K562 (cell line): ENCODE measurements at regions not wholly inside any gene's neighbourhood (a gene's known extent, or its start where the extent isn't known, plus 50 kb on each side); places are given as distances from the start of the nearest gene placed in this dataset.

Experiments
- ATF7 ChIP-seq: fragments of 450-650 bp; IDR thresholded peaks from 2 replicates; pipeline ENCODE4 v1.7.1; 2014; ENCODE audit warnings: mild to moderate bottlenecking, moderate library complexity
- CHD2 ChIP-seq: IDR thresholded peaks from 2 replicates; pipeline ENCODE4 v1.6.1; 2011; ENCODE audit warnings: low read depth, low read length
- CREM ChIP-seq: IDR thresholded peaks from 2 replicates; pipeline ENCODE4 v1.6.1; 2014; ENCODE audit warnings: antibody characterized with exemption, low read depth
- CXXC5 ChIP-seq: fragments of 250-450 bp; sonication (Bioruptor Pico); IDR thresholded peaks from 2 replicates; pipeline ENCODE4 v1.8.0; 2022; ENCODE audit warnings: inconsistent platforms, mild to moderate bottlenecking, moderate library complexity
- HMBOX1 ChIP-seq: sonication (generic); IDR thresholded peaks from 2 replicates; pipeline ENCODE4 v1.6.1; 2016
- IRF9 ChIP-seq: fragments of 450-650 bp; IDR thresholded peaks from 2 replicates; pipeline ENCODE4 v1.6.1; 2016; ENCODE audit warnings: missing biosample characterization, missing genetic modification characterization
- LEF1 ChIP-seq: fragments of 450-650 bp; IDR thresholded peaks from 2 replicates; pipeline ENCODE4 v1.6.1; 2016; ENCODE audit warnings: mild to moderate bottlenecking
- MAFK ChIP-seq: IDR thresholded peaks from 2 replicates; pipeline ENCODE4 v1.6.1; 2011; ENCODE audit warnings: low read length, improper control_type of control experiment
- NCOA1 ChIP-seq: fragments of 450-650 bp; IDR thresholded peaks from 2 replicates; pipeline ENCODE4 v1.6.1; 2016; ENCODE audit warnings: low read depth
- POLR2AphosphoS5 ChIP-seq: IDR thresholded peaks from 2 replicates; pipeline ENCODE4 v1.6.1; 2011; ENCODE audit warnings: mild to moderate bottlenecking, low read depth, low read length, moderate library complexity; ENCODE audit not compliant: control insufficient read depth, insufficient read depth
- RAD21 ChIP-seq, 2 experiments: fragments of 250-450 bp in 1 of 2; fragments of 450-650 bp in 1 of 2; sonication (Bioruptor Pico) in 1 of 2; formaldehyde crosslinking in 1 of 2; IDR thresholded peaks in 1 of 2; conservative IDR thresholded peaks in 1 of 2; 2 replicates each; pipeline versions ENCODE4 v1.4.0 to v1.8.0; 2020 to 2022; ENCODE audit warnings: mild to moderate bottlenecking in 2 of 2, moderate library complexity in 1 of 2
- SMAD3 ChIP-seq: fragments of 450-650 bp; formaldehyde crosslinking; conservative IDR thresholded peaks from 2 replicates; pipeline ENCODE4 v1.4.0; 2020; ENCODE audit warnings: mild to moderate bottlenecking
- TAF7 ChIP-seq: fragments of 450-650 bp; IDR thresholded peaks from 2 replicates; pipeline ENCODE4 v1.6.1; 2016; ENCODE audit warnings: missing genetic modification characterization, missing compliant biosample characterization
- THRA ChIP-seq: fragments of 450-650 bp; IDR thresholded peaks from 2 replicates; pipeline ENCODE4 v1.6.1; 2017; ENCODE audit warnings: mild to moderate bottlenecking, moderate library complexity
- VEZF1 ChIP-seq: fragments of 200-800 bp; sonication (Bioruptor generic); IDR thresholded peaks from 2 replicates; pipeline ENCODE4 v1.6.1; 2017; ENCODE audit warnings: missing genetic modification characterization, missing compliant biosample characterization
- ZBTB12 ChIP-seq: fragments of 250-450 bp; sonication (Bioruptor Pico); IDR thresholded peaks from 2 replicates; pipeline ENCODE4 v1.4.0; 2020
- ZBTB17 ChIP-seq: fragments of 450-650 bp; formaldehyde crosslinking; IDR thresholded peaks from 2 replicates; pipeline ENCODE4 v1.4.0; 2020; ENCODE audit warnings: mild to moderate bottlenecking
- ZBTB26 ChIP-seq: fragments of 450-650 bp; formaldehyde crosslinking; IDR thresholded peaks from 2 replicates; pipeline ENCODE4 v1.4.0; 2022; ENCODE audit warnings: missing genetic modification characterization
- ZEB2 ChIP-seq: fragments of 450-650 bp; IDR thresholded peaks from 2 replicates; pipeline ENCODE4 v1.6.1; 2016
- ZFPM2 ChIP-seq: fragments of 250-450 bp; sonication (Bioruptor Pico); IDR thresholded peaks from 2 replicates; pipeline ENCODE4 v1.5.1; 2022; ENCODE audit warnings: mild to moderate bottlenecking
- ZNF134 ChIP-seq: fragments of 250-450 bp; sonication (Bioruptor Pico); conservative IDR thresholded peaks from 2 replicates; pipeline ENCODE4 v1.4.0; 2020
- ZNF584 ChIP-seq: fragments of 200-800 bp; sonication (Bioruptor generic); IDR thresholded peaks from 2 replicates; pipeline ENCODE4 v1.6.1; 2016; ENCODE audit warnings: low read depth, mild to moderate bottlenecking, missing genetic modification characterization, missing compliant biosample characterization
- ZNF75A ChIP-seq: fragments of 450-650 bp; formaldehyde crosslinking; IDR thresholded peaks from 2 replicates; pipeline ENCODE4 v1.4.0; 2020; ENCODE audit warnings: mild to moderate bottlenecking

GRCh38 chr6:14728396-14729024, 517.4 kb upstream of the JARID2 start (continued):
- TF ChIP-seq ZBTB26 (CRISPR knock-in tag) (no peak), THRA (no peak), VEZF1 (CRISPR knock-in tag) (peak; percentile 83), RAD21 (CRISPR knock-in tag; conservative IDR thresholded peaks at IDR 0.05 in 1 of 2, IDR thresholded peaks at IDR 0.05 in 1 of 2) (peak in 1 of 2 experiments; percentile 29; a peak in 3 of 4 replicates), CXXC5 (CRISPR knock-in tag) (peak; percentile 95), ZNF134 (CRISPR knock-in tag) (peak; percentile 40; the same call in 1 of the 2 replicates), ZFPM2 (CRISPR knock-in tag) (no peak), TAF7 (tag) (peak; percentile 30; the same call in 1 of the 2 replicates), NCOA1 (peak; percentile 75; the same call in 1 of the 2 replicates), ATF7 (peak; percentile 87), ZNF584 (CRISPR knock-in tag) (peak; percentile 86), MAFK (no peak; the same call in 1 of the 2 replicates), CHD2 (no peak), ZBTB12 (CRISPR knock-in tag) (peak; percentile 47), CREM (peak; percentile 91), ZBTB17 (CRISPR knock-in tag) (peak; percentile 54), ZEB2 (peak; percentile 11; the same call in 1 of the 2 replicates), SMAD3 (CRISPR knock-in tag) (peak; percentile 7; the same call in 1 of the 2 replicates), HMBOX1 (peak; percentile 35; the same call in 1 of the 2 replicates), ZNF75A (CRISPR knock-in tag) (peak; percentile 63; the same call in 1 of the 2 replicates), POLR2AphosphoS5 (peak; percentile 32; the same call in 1 of the 2 replicates), LEF1 (peak; percentile 39; the same call in 1 of the 2 replicates), IRF9 (tag) (peak; percentile 89)
